Activated CD8-positive, alpha-beta memory T cell treated with anti-CD3 and anti-CD28 coated beads for 1 hour (primary cell): ENCODE measurements at regions not wholly inside any gene's neighbourhood (a gene's known extent, or its start where the extent isn't known, plus 50 kb on each side); places are given as distances from the start of the nearest gene placed in this dataset.
"Not testable (repeated sequence)": the region's sequence is repeated elsewhere in the genome, so short reads cannot be mapped to it uniquely, and the experiment has no call there.

Experiments used
- DNase-seq, 2 donors: peaks; one replicate each; pipeline ENCODE4 v3.0.0-alpha.2; 2020; ENCODE audit warnings: low read depth in 1 of 2; ENCODE audit errors: extremely low read depth in 1 of 2

DNA sequence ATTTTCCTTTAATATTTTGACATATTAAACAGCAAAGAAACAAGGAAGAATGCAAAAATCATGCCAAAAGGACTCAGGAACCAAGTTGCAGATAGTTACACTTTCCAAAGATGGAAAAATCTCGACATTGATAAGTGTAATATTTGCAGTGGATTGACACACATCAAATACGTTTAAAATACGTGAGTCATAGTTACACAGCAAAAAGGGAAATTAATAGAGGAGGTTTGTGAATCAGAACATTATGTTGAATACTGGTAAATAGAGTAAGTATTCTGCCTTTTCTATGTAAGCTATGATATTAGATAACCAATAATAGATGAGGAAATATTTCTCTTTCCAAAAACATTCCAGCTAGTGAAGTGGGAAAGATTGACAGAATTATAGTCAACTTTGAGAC is 1761.3 kb upstream of the IGFBP7 start:
- DNase-seq = no peak

DNA sequence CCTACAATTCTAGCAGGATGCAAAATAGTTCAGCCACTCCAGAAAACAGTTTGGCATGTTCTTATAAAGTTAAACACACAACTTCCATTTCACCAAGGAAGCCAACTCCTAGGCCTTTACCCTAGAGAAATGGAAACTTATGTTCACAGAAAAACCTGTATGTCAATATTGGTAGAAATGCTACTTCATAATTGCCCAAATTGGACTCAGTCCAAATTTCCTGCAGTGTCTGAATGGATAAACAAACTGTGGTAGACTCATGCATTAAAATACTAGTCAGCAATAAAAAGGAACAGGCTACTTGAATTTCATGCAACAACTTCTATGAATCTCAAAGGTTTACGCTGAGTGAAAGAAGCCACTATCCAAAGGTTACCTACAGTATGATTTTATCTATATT is 1738.8 kb upstream of the IGFBP7 start:
- DNase-seq = no peak

DNA sequence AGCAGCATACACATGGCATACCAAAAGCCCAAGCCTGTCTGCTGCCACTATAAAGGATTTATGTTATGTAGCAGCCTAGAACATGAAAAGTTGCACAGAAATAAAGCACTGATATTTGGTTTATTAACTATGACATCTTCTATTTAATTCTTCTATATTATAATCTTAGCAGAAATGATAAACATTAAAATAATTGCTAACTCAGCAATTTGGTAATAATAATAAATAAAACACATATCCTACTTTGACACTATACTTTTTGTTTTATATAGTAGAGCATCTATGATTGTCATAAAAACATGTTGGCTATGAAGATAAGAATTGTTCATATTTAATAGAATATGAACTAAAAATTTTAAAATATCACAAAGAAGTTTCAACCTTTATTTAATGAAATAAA is 1733.3 kb upstream of the IGFBP7 start:
- no peak for DNase-seq

DNA sequence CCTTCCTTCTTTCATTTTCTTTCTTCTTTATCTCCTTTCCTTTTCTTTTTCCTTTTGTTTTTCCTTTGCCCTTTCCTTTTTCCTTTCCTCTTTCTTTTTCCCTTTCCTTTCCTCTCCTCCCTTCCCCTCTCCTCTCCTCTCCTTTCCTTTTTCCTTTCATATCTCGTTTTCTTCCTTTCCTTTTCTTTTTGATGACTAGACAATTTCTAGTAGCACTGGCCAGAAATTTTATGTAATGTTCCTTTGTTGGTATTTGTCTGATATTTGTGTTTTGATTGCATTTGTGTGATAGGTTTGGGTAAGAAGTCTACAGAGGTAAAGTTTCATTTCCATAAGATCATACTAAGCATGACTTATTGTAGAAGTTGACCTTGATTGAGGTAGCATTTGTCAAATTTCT is 1722.9 kb upstream of the IGFBP7 start:
- no peak for DNase-seq

DNA sequence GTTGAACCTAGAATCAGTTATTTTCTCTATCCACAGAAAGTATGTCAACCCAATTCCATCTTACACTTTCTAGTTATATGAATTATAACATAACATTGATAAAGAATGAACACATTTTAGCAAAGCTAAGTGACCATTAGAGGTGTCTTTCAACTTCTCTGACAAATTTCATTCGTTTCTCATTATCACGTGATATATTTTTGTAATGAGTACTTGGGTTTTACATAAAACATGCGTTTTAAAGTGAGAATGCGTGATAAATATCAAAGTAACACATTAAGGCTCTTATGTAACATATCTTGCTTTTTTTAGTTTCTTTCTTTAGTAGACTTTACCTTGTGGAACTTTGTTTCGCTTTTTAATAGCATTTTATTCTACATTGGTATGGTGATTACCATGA is 1715.1 kb upstream of the IGFBP7 start:
- DNase-seq = no peak

DNA sequence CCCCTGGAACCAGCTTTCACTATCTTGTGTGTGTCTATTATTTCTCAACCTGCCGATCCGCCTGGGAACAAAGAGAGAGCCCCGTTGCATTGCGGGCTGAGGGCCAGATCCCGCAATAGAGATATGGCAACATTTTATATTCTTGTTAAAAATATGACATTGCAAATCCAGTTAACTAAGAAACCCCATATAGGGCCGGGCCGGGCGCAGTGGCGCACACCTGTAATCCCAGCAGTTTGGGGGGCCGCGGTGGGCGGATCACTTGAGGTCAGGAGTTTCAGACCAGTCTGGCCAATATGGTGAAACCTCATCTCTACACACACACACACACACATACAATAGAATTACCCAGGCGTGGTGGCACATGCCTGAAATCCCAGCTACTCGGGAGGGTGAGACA is 1708.4 kb upstream of the IGFBP7 start:
- DNase-seq = not testable (repeated sequence)

DNA sequence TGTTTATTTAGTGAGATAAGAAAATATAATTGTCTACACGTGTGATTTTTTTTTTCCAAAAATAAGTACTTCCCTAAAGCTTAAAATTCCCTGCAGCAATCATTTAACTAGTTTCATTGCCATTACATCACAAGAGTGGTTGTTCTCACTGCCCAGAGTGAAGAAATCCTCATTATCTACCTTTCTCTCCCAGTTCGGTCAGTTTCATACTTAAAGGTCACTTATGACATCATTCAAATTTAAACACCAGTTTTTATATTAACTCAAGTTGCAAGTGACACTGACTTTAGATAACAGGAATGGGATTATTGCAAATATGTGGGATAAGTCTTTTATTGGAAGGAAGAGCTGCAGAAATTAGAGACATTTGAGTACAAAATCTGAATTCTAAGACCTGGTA is 1699.8 kb upstream of the IGFBP7 start:
- DNase-seq = no peak

DNA sequence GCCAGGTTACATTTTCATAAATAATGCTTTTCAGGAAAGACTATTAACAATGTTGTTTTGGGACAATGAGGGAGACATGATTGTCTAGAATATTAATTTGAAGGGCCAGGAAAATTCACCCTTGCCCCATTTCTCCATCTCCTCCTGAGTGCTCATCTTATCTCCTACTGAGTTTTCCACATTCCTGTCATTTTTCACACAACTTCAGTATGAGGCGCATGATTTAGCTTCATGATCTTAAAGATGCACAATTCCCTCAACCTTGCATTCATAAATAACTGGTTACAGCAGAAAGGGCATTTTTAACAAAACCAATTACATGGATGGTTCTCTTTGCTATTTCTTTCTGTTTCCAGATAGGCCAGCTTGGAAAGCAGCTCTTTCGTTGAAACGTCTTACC is 1699.2 kb upstream of the IGFBP7 start:
- DNase-seq = no peak

DNA sequence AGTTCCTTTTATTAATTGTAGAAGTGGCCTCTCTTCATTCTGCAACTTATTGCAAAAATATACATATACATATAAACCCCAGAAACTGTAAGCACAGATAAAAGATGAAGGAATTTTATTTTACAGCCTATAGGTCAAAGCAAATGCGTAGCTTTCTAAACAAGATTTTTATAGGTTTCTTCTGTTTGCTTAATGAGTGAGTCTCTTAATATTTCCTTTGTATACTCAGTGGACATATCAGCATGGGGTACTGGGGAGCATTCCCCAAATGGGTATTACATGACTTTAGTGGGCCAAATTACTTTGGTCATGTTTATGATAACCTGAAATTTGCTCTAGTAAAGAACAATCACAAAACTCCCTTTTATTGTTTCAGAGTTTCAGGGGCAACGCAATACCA is 1698.6 kb upstream of the IGFBP7 start:
- no peak for DNase-seq

DNA sequence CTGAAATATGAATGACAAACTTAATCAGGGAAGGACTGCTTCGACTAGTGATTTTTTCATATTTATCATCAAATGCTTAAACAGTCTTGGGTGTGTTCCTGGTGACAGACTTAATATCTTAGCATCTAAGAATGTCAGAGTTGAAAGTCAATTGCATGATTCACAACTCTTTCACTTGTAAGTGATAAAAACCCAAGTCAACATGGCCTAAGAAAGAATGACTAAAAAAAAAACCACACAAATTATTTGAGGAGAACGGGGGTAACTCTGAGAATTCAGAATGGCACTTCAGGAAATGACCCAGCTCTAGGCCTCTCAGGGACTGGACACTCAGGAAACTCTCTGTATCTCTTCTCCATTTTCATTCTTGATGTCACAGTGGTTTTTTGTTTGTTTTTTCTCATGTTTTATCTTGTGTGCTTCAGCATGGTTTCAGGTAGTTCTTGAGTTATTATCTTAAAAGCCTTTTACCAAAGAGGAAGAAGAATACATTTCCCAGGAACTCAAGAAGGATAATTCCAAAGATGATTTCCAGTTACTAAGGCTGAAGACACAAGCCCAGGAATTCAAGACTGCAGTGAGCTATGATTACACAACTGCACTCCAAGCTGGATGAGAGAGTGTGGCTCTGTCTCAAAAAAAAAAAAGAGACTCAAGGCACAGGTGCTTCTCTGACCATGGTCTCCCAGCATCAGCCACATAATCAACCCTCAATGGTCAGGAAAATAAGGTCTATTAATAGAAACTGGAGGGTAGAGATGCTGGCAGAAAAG is 1697.8 kb upstream of the IGFBP7 start:
- no peak for DNase-seq

DNA sequence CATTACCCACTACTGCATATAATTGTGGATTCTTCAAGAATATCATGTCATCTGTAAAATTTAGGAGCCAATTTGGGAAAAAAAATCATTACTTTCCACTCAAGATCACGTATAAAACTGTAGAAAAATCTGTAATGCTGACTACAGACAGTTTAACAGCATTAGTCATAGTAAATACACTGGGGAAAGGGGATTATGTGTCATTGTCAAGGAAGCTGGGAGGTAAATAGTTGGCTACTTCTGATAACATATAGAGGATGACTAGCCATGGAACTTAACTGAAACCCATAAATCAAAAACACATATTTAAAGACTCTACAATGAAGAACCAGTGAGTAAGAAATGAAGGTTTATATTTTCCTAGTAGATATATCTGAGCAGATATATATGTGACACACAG is 1666.4 kb upstream of the IGFBP7 start:
- DNase-seq = no peak

DNA sequence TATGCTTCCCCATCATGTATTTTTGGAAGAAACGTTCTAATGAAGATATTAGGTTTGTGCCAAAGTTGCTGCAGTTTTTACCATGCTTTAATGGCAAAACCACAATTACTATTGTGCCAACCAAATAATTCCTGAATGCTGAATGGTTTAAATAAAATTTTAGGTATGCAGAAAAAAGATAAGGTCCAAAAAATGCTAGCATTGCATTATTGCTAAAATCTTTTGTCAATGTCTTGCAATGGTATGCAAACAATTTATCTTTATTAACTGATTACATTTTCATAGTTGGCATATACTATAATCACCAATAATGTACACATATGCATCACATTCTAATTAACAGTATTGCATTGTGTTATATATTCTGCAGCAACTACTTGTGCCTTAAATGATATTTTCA is 1657.4 kb upstream of the IGFBP7 start:
- no peak for DNase-seq

DNA sequence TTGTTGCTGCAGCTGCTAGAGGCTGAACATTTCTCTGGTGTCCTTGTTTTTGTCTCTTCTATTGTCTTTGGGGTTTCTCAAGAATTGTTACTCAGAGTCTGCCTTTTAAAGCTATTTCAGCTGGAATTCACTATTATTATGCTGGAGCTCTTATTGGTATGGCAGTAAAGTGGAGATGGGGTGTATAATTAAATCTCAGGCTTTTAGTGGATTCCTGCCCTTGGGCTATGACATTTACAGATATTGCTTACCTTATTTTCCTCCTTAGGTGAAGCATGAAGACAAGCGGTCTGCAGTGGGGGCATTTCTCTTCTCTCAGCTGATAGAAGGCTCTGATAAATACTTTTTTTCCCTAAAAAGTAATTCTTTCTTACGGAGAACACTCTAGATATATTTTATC is 1656.6 kb upstream of the IGFBP7 start:
- no peak for DNase-seq

DNA sequence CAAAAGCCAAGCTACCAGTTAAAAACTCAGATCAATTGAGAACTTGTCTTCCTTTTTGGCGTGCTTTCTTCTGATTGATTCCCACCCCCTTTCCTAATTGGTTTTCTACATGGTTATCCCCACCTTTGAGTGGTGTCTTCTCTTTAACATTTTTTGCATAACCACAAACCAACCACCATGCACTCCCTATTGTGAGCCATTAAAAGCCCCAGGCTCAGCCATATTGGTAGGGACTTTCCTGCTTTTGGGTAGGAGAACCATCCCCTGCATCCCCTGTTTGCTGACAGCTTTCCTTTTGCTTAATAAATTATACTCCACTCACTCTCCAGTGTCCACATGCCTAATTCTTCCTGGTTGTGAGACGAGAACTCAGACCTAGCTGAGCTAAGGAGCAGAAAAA is 1651.4 kb upstream of the IGFBP7 start:
- DNase-seq = no peak

DNA sequence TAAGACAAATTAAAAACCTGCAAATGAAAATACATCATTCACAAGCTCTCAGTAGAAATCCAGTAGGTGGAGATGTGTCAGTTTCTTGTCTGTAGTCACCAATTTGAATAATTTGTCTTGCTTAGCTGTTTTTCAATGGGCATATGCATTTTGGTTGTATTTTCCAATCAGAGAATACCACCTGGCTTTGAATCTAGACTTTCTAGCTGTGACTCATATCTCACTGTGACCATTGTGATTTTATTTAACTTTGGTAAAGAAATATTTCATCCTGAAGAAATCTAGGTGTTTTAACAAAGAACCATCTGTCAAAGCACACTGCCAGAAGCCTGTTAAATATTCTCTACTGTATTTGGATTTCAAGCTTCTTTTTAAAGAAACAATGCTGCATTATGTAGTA is 1650.6 kb upstream of the IGFBP7 start:
- DNase-seq = no peak

DNA sequence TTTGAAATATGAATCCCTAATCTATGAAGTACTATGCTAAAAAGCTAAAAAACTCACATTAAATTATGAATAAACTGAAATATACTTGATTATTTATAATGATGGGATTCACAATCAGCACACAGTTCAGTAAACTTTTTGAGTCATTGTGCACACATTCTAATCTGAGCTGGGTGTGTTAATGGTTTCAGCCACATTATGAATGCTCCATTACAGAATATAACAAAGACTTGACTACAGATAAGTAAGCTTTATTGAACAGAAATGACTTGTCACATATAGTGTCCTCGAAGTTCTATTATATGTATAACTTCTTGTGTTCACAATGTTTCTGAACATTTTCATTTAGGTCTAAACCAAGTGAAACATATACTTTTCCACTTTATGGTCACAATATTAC is 1649.9 kb upstream of the IGFBP7 start:
- DNase-seq = no peak

DNA sequence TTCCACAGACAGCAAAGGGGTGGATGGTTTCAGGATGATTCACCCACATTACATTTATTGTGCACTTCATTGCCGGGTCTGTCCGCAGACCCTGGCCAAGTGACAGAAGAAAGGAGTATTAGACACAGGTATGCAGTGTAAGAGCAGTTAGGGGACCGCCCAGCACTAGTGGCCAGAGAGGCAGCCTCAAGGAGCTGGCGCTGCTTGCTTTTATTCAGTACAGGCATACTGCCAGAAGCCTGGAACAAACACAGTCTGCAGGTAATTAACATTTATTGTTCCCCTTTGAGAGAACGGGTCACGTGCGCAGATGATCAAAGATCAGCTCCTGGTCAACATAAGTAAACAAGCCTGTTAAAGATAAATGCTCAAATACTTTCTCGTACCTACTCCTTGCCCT is 1639.0 kb upstream of the IGFBP7 start:
- no peak for DNase-seq

DNA sequence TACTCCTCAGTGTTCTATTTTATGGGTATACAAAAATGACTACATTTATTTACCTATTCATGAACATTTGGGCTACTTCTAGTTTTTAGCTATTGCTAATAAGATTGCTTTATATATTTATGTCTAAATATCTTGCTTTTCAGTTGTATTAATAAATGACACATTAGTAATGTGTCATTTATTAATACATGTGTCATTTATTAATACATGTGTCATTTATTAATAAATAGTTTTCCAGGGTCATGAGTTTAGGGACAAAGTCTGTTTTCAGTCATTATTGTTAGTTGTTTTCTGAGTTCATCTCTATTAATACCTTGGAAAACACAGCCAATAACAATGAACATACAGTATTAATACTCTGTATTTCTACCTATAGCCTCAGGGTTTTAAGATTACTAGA is 1630.7 kb upstream of the IGFBP7 start:
- no peak for DNase-seq

DNA sequence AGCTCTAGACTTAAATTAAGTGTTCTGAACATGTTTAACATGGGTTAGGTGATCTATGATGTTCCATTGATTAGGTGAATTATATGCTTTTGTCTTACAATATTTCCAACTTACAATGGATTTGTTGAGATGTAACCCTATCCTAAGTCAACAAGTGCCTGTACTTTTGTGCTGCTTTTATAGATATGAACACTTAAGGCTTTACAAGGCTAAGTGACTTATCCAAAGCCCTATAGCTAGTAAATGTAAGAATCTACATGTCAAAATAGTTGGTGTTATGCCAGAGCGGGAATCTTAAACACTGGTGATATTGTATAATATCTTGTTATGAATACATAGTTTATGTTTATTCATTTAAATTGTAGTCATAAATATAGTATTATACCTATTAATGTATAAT is 1629.1 kb upstream of the IGFBP7 start:
- DNase-seq = no peak

DNA sequence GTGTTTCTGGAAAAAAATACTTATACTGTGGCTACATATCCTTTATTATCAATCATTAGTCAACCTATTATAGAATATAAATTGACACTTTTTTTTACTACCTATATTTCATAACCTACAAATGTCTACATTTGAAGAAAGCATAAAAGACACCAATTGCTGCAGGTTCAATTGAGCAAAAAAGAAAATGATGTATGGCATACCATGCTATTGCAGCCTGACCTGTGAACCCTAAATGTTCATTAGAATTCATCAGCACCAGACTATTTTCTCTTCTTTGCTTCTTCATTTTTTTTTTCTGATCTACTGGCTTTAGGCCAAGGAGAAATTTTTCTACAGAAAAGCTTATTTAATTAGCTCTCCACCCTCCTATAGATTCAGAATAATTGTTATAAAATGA is 1628.2 kb upstream of the IGFBP7 start:
- no peak for DNase-seq

DNA sequence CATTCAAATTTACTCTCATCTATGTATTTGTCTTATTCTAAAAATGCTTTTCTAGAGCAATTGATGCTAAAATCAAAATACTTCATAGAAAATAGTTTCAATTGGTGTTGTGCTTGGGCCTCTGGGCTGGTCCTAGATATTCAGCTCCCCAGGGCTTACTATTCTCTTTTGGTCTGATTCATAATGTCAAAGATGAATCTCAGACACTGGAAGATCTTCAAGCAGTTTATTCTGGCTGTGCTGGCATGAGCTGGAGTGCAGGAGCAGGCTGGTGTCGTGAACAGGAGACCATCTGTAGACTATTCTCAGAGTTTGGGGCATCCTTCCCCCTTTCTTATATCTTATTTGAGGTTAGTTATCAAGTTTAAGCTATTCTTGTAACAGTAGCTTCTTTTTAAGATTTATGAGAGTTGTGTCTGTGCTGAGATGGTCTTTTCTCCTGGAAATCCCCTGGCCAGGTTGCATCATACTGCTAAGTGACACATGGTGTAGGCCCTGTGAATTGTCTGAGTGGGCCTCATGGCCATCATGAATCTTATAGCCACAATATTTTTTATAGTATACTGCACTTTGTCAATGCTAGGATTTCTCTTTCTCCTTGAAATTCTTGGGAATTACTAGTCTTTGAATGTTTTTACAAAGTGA is 1624.0 kb upstream of the IGFBP7 start:
- DNase-seq = no peak

DNA sequence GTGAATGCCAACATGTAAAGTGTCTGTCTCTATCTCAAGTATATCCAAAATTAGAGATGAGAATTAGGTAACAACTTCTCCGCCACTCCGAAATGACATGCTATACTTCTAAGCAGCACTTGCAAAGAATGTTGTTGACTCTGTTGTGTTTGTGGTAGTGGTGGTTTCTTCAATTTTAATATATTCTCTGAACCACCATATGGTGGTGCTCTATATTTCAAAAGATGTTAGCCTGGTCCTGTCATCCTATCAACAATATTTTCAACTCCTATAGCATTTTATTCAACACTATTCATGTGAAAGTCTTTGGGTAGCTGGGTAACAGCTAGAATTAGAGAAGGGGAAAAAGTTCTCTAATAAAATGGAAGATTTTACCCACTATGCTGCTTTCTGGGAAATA is 1622.8 kb upstream of the IGFBP7 start:
- no peak for DNase-seq

DNA sequence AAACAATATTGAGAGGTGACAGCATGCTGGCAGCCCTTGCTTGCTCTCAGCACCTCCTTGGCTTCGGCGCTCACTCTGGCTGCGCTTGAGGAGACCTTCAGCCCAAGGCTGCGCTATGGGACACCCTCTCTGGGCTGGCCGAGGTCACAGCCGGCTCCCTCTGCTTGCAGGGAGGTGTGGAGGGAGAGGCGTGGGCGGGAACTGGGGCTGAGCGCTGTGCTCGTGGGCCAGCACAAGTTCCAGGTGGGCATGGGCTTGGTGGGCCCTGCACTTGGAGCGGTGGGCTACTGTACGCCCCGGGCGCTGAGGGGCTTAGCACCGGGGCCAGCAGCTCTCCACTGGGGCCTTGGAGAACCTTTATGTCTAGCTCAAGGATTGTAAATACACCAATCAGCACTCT is 1613.8 kb upstream of the IGFBP7 start:
- DNase-seq = no peak
